Activated T-cell treated with anti-CD3 and anti-CD28 coated beads for 24 hours (primary cell): ENCODE measurements at regions not wholly inside any gene's neighbourhood (a gene's known extent, or its start where the extent isn't known, plus 50 kb on each side); places are given as distances from the start of the nearest gene placed in this dataset.

Experiments
- DNase-seq: peaks from one replicate; pipeline ENCODE4 v3.0.0-alpha.2; 2020; ENCODE audit warnings: low read depth

- no peak for DNase-seq
Measured at GRCh38 chr4:111798840-111799239, 346.4 kb upstream of the FAM241A start.

DNA sequence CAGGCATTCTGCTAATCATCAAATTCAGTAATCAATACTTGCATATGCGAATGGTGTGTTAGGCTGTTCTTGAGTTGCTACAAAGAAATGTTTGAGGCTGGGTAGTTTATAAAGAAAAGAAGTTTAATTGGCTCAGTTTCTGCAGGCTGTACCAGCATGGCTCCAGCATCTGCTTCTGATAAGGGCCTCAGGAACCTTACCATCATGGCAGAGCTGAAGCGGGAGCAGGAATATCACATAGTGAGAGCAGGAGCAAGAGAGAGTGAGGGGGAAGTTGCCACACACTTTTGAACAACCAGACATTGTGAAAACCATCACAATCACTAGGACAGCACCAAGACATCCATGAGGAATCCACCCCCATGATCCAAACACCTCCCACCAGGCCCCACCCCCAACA is 344.7 kb upstream of the FAM241A start:
- no peak for DNase-seq

GRCh38 chr4:111802191-111802590 is 343.1 kb upstream of the FAM241A start:
- DNase-seq: no peak

DNA sequence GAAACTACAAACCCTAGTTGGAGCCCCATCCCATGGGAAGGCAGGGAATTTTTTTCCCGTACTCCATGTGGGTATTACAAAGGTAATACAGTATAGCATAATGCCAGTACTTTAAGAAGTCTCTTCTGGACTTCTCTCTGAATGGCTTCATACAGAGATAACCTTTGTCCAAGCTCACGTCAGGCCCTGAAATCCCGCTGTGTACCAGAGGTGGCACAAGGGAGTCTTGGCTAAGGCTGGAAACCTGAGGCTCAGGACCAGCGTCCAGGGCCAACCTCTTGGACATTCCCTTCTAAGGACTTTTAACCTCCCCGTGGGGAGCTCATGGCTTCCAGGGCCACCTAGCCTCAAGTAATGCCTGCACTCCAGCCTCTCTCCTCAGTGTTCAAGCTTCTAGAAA is 338.9 kb upstream of the FAM241A start:
- no peak for DNase-seq

DNA sequence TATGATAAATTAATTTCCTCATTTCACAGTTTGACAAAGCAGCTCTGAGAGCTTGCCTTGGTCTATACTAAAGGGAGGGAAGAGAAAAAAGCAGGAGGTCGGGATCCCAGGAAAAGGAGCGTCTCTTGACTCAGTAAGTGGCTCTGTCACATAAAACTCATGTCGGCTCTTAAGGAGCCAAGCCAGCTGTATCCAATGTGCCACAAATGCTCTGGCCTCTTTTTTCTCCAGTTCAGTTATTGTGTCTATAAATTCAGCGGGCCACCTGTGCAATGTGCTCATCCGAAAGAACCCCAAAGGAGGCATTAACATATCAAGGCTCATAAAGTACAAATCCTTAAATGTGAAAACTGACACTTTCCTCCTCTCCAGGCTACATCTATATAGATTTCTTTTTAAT is 337.7 kb upstream of the FAM241A start:
- no peak for DNase-seq

GRCh38 chr4:111808174-111808573 is 337.1 kb upstream of the FAM241A start:
- no peak for DNase-seq

DNA sequence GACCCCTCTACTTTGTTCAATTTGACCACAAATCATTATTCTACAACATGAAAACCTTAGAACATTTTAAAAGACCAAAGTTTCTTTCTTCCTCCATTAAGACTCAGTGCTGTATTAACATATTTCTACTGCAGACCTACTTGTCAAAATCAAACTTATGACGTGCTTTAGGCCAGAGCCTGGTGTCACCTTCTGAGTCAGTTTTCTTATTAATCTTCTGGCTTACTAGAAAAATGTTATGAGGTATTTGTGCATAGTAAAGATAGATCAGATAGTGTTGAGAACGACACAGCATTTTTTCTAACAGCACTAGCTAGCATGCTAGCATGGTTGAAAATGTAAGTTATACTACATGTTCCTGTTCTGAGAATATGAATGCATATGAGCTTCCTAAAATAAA is 333.6 kb upstream of the FAM241A start:
- no peak for DNase-seq

GRCh38 chr4:111812114-111812513 is 333.1 kb upstream of the FAM241A start:
- no peak for DNase-seq

DNA sequence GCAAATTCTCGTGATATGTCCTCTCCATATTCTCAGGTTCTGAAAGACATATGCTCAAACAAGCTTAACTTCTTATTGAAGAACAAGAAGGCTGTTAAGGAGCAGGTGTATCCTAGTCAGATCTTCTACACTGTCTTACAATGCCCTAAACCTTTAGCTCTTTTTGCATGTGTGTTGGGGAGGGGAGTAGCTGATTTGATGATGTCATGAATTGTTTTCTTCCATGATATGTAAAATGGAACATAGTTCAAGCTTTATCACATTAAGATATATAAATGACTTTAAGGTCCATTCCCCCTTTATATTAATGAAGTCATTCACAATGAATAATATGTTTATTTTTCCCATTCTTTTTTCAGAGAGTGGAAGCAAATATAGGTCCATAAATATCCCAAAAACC is 332.5 kb upstream of the FAM241A start:
- no peak for DNase-seq

DNA sequence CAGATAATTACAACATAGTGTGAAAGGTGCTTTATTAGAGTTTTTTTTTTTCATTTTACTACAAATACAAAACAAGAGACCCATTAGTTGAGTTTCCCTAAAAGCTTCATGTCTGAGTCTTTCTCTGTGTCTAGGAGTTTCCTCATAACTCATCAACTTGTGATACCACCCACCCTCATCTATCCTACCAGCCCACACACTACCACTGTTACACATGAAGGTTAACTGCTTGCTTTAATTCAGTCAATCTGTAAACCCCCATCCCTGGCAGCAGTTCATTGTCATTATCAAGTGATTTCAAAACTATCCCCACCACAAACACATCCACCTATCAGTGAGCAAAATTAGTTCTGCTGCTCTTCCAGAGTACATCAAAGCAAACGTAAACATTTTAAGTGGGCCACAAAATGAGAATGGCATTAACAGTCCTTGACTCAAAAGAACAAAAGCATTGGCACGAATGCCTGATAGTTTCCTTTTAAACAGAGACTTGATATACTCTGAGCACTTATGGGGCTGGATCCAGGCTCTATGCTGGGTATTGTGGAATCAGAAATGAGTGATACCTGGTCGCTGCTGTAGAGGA is 331.6 kb upstream of the FAM241A start:
- no peak for DNase-seq

- DNase-seq: no peak
Measured at GRCh38 chr4:111814961-111815360, 330.3 kb upstream of the FAM241A start.

DNA sequence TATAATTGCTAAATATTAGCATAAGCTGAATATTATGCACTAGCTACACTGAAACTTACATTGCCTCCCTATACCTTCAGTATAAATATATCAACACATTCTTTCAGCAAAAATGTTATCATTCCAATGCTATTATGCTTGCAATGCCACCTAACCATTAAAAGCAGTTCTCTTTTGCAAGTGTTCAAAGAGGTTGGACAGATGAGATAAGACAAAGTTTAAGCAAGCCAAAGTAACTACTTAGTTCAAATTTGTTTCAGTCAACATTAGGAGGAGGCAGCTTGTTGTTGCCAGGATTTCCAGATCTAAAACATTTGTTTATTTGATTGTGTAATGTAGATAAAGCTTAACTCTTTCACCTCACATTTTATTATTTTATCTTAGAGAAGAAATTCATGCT is 323.9 kb upstream of the FAM241A start:
- no peak for DNase-seq

DNA sequence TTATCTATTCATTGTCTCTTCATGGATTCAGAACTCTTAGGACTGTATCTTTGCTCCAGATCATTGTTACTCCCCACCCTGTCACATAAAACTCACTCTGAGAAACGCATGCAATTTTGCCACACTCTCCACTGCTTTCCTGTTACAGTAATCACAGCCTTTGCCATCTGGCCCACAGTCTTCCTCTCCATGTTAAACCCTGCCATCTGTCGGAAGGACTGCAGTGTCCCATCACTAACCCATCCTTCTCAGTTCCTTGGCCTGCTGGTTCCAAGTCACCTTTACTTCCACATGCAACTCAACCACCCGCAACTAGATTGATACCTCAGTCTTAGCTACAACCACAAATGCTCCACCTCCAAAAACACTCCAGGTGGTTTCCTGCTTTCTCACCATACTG is 308.7 kb upstream of the FAM241A start:
- no peak for DNase-seq

DNA sequence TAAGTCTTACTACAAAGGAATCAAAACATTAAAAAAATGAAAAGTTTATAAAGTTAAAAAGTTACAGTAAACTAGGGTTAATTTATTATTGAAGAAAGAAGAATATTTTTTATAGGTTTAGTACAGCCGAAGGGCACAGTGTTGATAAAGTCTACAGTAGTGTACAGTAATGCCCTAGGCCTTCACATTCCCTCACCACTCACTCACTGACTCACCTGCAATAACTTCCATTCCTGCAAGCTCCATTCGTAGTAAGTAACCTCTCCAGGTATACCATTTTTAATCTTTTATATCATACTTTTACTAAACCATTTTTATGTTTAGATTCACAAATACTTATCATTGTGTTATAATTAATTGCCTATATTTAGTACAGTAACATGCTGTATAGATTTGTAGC is 307.5 kb upstream of the FAM241A start:
- DNase-seq: no peak

DNA sequence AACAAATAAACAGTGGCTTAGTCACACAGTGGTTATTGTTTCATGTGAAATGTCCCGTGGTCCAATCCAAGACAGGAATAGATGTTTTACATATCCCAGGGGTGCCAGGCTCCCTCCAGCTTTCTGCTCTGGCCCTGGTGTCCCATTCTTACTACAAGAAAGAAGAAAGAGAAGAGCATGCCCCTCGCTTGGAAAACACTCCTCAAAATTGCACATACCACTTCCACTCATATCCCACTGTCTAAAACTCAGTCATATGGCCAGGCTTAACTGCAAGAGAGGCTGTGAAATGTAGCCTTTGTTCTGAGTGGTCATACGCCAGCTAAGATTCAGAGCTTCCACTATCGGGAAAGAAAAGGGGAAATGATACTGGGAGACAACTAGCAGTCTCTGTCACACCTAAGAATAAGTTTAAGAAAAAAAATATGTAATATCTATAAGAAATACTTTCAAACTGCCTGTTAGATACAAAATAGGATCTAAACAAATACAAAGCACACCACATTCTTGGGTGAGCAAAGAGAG is 306.8 kb upstream of the FAM241A start:
- DNase-seq: no peak

- DNase-seq: no peak
Measured at GRCh38 chr4:111839141-111839540, 306.1 kb upstream of the FAM241A start.

DNA sequence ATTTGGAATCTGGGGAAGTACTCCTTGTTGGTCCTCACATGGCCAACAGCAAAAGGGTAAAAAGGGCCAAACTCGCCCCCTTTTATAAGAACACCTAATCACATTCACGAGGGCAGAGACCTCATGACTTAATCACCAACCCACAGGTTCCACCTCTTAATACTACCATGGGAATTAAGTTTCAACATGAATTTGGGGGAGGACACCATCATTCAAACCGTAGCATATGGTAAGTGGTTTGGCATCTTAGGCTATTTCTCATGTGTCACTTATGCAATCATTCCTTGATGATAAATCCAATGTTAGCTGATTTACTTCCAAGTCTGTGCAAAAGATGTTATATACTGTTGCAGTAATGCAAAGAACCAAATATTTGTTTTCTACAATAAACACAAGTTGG is 302.9 kb upstream of the FAM241A start:
- no peak for DNase-seq

DNA sequence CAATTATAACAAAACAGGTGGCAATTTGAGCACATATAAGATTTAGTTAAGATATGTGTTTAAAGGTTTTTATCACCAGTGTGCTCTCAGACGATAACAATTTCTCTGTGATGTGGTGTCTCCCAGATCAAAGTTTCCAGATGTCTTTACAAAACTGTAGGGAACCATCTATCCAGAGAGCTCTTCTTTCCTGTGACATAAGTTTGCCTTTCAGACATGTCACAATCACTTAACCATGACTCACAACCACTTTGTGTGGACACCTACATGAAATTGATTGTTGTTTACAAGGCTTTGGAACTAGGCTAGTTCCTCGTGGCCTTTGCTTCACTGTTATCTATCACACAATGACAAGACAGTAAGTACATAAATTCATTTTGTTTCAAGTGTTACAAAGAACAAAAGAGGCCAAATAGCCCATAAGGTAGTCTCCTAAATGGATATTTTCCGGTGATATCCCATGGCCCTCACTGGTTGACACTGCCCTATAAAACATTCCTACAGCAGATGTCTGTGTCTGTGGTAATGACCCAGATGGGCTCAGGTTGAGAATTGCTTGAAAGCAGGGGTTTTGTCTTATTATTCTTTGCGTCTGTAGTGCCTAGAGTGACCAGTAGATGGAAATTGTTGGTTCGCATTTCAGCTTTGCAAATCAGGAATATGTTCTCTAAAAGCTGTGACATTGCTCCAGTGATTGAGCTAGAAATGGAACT is 297.8 kb upstream of the FAM241A start:
- no peak for DNase-seq

DNA sequence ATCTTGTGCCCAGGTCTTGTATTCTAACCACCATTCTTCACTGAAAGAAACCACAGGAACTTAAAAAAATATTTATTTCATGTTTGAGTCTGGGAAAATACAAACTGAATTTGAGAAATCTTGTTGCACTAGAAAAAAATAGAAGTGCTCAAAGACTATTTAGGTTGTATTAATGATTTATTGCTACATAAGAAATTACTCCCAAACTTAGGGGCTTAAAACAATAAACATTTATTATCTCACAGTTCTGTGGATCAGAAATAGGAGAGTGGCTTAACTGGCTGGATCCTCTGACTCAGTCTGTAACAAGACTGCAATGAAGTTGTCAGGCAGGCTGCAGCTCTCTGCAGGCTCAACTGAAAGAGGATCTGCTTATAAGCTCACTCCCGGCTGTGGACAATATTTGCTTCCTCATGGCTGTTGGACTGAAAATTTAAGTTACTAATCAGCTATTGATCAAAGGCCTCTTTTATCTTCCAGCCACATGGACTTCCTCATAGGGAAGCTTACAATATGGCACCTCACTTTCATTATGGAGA is 295.4 kb upstream of the FAM241A start:
- DNase-seq: no peak

DNA sequence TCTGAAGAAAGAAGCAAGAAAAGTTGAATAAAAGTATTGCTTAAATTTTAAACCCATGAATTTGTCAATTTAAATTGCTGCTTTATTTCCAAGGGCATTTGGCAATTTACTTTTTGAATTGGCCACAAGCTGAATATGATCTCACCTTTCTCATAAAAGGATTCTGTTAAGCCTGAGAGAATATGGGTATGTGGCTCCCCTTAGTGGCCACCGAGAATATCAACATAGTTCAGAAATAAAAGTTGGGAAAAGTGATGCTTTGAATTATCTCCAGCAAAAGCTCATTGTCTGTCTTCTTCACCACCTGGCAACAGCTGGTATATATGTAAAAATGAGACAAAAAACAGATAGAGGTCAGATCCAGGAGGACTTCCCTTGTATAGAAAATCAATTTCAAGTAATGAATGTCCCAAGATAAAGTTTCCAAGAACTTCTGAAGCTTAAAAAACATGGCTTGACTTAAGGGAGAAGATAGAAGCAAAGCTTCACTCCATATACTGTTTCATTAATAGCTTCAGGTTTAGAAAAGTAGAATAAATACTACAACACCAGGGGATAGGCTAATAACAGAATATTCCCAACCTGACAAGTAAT is 290.7 kb upstream of the FAM241A start:
- no peak for DNase-seq

DNA sequence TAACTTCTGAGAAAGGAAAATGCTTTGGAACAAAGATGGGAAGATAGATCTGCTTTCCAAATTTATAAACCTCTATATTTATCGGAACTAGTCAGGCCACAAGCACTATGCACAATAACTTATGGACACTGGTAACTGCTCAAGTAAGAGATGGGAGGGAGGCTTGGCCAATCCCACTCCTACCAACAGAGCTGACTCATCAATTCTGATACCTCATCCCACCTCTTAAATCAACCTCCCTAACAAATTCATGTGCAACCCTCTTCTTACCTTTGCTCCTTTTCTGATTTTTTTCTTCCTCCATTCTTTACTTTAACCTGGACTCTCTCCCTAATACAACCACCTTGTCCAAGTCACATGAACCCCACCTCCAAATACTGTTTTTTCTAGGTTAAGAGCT is 289.9 kb upstream of the FAM241A start:
- no peak for DNase-seq

DNA sequence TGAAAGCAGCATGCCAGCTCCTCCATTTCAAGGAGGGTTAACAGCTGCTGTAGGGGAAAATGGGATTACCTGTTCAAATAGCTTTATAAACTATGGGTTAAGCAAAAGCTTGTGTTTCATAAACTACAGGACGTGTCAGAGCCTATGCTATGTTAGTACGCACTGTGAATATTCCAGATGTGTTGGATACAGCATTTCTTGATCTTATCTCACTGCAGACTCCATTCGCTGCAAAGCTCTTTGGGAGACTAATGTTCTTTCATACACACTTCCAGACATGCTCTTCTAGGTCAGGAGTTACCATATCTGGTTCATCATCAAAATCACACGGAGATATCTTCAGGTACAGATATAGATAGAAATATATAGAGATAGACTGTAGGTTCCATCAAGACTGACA is 281.2 kb upstream of the FAM241A start:
- no peak for DNase-seq

DNA sequence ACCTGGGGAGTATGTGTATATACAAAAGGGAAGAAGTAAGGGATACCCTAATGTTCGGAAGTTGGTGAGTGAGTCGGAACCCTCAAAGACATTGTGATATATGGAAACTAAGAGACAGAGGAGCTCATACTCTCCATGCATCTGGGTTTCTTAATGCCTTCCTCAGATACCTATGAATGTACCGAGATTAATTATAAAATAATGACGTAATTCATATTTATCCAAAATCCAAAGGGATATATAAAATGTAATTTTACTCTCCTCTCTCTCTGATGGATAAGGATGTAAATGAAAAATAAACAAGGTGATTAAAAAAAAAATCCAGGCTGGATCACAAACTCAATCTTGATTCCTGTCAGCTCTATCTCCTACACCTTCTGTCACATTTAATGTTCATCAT is 275.9 kb upstream of the FAM241A start:
- no peak for DNase-seq
